Body of pancreas (tissue), 4 donors: ENCODE measurements at regions not wholly inside any gene's neighbourhood (a gene's known extent, or its start where the extent isn't known, plus 50 kb on each side); places are given as distances from the start of the nearest gene placed in this dataset.

Experiments used
- ATAC-seq: fragments of 150-250 bp; one replicate; pipeline ENCODE4 v1.9.1; 2016
- DNase-seq, 4 donors: peaks; one replicate each; pipeline ENCODE4 v3.0.0-alpha.2; 2019
- H3K27ac ChIP-seq, 4 donors: fragments of 200-600 bp; sonication (generic); 1 replicate in 3 of 4; 2 replicates in 1 of 4; pipeline versions ENCODE4 v1.5.1 to v1.6.1; 2016 to 2019; ENCODE audit warnings: mild to moderate bottlenecking in 1 of 4, mixed read lengths in 1 of 4, moderate library complexity in 1 of 4
- H3K27me3 ChIP-seq, 2 donors: fragments of 200-600 bp; sonication (generic); one replicate each; pipeline ENCODE4 v1.6.0; 2016; ENCODE audit warnings: mild to moderate bottlenecking in 1 of 2
- H3K36me3 ChIP-seq, 2 donors: fragments of 200-600 bp; sonication (generic); replicated peaks in 1 of 2; 2 replicates each; pipeline ENCODE4 v1.5.1; 2016; ENCODE audit warnings: low read depth in 2 of 2; ENCODE audit not compliant: insufficient read depth in 1 of 2
- H3K4me1 ChIP-seq: fragments of 200-600 bp; sonication (generic); one replicate; pipeline ENCODE4 v1.6.0; 2016
- H3K4me3 ChIP-seq, 2 donors: fragments of 200-600 bp; sonication (generic); 1 replicate in 1 of 2; 2 replicates in 1 of 2; pipeline ENCODE4 v1.5.1; 2016 to 2019
- H3K9me3 ChIP-seq, 3 donors: fragments of 200-600 bp; sonication (generic); 1 replicate in 2 of 3; 2 replicates in 1 of 3; pipeline ENCODE4 v1.5.1; 2016
- POLR2A ChIP-seq, 3 donors: fragments of 450-650 bp; IDR thresholded peaks; one replicate each; pipeline ENCODE4 v1.6.1; 2016; ENCODE audit warnings: antibody characterized with exemption in 3 of 3, mild to moderate bottlenecking in 2 of 3
- WGBS, 2 donors: methylation state at CpG; one replicate each; pipeline ENCODE4 v1.1.5; 2017; 5-methylcytosine and 5-hydroxymethylcytosine counted together
- intact Hi-C: fragments of 100-400 bp; cut with DNase I; formaldehyde crosslinking; loops from one replicate; pipeline ENCODE4 v1.15.1; 2023
- TF ChIP-seq, protein P1 (sequence below), 7 experiments: fragments of 450-650 bp in 4 of 7; fragments of 200-600 bp in 3 of 7; sonication (generic) in 3 of 7; IDR thresholded peaks; one replicate each; pipeline ENCODE4 v1.5.1; 2016 to 2019; ENCODE audit warnings: antibody characterized with exemption in 7 of 7

DNA sequence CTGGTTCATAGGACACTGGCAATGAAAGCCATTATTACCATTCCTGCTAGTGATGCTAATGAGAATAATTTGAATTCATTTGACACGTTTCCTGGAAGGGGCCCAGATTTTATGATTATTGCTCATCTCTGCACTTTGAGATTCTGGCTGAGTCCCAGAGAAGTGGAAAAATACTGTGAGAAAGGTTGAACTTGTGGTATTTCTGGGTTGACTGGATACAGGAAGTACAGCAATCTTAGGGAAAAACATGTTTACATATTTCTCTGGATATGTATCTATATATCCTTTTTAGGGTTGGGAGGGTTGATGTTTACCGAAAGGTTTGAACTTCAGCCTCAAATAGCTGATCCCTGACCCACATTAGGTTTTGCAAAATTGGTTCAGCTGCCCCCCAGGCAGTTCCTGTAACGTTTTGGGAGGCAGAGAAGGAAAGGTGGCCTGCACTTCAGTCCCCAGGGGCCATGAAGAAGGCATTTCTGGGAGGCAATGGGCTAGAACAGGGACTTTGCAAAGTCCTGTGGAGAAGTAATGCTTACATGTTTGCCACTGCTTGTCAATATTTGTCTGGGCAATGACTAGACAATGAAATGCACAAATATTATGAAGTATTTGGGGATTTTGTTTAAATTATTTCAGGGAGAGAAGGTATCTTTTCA is 253.7 kb upstream of the PITRM1 start:
- H3K4me1 ChIP-seq: peaks cover 4% of the 10 kb centered on the region
- intact Hi-C loops: no loop called here
- no peaks in the 10 kb centered on the region for H3K9me3 ChIP-seq
- no peak for DNase-seq
- H3K36me3 ChIP-seq: no peaks in the 10 kb centered on the region
- no peak for ATAC-seq
- no peaks in the 10 kb centered on the region for H3K27me3 ChIP-seq
- H3K27ac ChIP-seq: peak overlapping the region in 1 of 4 donors; percentile 46
- TF ChIP-seq POLR2A (IDR thresholded peaks at IDR 0.05): no peak
- TF ChIP-seq, protein P1, sequence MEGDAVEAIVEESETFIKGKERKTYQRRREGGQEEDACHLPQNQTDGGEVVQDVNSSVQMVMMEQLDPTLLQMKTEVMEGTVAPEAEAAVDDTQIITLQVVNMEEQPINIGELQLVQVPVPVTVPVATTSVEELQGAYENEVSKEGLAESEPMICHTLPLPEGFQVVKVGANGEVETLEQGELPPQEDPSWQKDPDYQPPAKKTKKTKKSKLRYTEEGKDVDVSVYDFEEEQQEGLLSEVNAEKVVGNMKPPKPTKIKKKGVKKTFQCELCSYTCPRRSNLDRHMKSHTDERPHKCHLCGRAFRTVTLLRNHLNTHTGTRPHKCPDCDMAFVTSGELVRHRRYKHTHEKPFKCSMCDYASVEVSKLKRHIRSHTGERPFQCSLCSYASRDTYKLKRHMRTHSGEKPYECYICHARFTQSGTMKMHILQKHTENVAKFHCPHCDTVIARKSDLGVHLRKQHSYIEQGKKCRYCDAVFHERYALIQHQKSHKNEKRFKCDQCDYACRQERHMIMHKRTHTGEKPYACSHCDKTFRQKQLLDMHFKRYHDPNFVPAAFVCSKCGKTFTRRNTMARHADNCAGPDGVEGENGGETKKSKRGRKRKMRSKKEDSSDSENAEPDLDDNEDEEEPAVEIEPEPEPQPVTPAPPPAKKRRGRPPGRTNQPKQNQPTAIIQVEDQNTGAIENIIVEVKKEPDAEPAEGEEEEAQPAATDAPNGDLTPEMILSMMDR (IDR thresholded peaks at IDR 0.05): no peak
- H3K4me3 ChIP-seq: no peak overlapping the region
- 20 to 26% methylated on average over 3 of the region's 3 CpGs for WGBS, 2 donors

DNA sequence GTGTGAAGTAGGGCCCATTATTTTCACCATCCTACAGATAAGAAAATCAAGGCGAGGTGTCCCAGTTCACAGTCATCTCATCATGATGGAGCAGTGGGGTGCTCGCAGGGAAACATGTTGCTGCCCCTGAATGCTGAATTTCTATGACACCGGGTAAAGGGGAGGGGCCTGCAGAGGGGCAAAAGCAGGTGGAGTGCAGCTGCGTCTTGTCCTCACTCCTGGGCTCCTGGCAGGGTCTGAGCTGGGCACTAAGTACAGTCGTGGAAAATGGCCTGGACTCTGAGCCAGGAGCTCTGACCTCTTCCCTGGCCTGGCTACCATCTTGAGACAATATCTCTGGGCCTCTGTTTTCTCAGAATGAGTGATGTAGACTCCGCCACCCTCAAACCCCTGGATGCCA is 253.1 kb upstream of the PITRM1 start:
- no peak overlapping the region for H3K4me3 ChIP-seq
- no peaks in the 10 kb centered on the region for H3K27me3 ChIP-seq
- peaks cover 4% of the 10 kb centered on the region for H3K4me1 ChIP-seq
- DNase-seq: no peak
- H3K27ac ChIP-seq: peak overlapping the region in 1 of 4 donors; percentile 42
- no peak for TF ChIP-seq POLR2A (IDR thresholded peaks at IDR 0.05)
- TF ChIP-seq, protein P1 (IDR thresholded peaks at IDR 0.05): no peak
- no peak for ATAC-seq
- H3K36me3 ChIP-seq: no peaks in the 10 kb centered on the region
- WGBS, 2 donors: 66 to 67% methylated on average over 3 to 6 of the region's 6 CpGs
- H3K9me3 ChIP-seq: no peaks in the 10 kb centered on the region
- intact Hi-C loops: no loop called here

DNA sequence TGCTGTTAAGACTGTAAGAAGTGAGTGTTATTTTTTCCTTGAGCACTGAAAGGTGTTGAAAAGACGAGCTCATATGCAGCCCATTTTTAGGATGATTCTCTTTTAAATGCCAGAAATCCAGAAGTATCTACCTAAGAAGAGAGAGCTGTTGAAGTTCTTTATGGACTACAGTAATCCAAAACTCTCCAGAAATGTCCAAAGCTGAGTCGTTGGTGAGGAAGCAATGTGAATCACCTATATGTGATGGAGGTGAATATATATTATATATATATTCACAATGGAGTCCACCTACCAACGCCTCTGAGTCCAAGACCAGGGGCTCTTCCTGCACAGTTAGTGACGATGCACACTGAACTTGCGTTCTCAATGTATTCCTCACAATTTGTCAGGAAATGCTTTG is 252.7 kb upstream of the PITRM1 start:
- no peak overlapping the region for H3K4me3 ChIP-seq
- H3K9me3 ChIP-seq: no peaks in the 10 kb centered on the region
- DNase-seq: no peak
- H3K36me3 ChIP-seq: no peaks in the 10 kb centered on the region
- peaks cover 4% of the 10 kb centered on the region for H3K4me1 ChIP-seq
- no peak overlapping the region for H3K27ac ChIP-seq
- ATAC-seq: no peak
- no peak for TF ChIP-seq POLR2A (IDR thresholded peaks at IDR 0.05)
- TF ChIP-seq, protein P1 (IDR thresholded peaks at IDR 0.05): no peak
- no peaks in the 10 kb centered on the region for H3K27me3 ChIP-seq
- WGBS, 2 donors: 72 to 78% methylated on average over 5 of the region's 5 CpGs
- intact Hi-C loops: no loop called here

DNA sequence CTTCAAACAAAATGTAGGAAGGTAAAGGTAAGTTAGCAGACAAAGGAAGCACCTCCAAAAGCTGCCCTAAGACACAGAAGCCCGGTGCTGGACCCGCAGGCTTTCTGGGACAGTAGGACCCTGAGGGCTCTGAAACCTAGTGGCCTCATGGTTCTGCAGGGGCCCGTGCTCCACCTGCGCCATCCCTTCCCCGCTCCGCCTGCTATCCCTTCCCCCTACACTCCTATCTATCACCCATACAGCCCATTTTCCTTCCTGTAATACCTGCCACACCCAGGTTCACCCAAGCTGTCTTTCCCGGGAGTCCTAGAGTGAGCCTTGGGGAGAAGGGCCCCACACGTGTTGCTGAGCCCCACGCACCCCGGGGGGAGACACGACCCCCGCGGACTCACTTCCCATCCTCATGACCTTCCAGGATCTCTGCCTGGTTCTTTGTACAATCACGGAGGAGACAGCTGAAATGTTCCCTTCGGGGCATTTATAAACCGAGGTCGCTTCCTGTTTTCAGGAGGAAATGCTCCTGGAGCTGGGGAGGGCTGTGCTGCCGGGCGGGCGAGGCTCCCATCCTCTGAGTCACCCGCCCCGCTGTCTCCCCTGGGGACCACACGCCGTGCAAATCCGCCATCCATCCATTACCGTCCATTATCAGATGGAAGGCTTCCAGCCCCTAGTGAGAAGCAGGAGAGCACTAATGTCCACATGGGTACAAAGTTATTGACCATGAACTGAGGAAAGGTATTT is 251.7 kb upstream of the PITRM1 start:
- intact Hi-C loops: no loop called here
- Histone ChIP-seq H3K4me3 (no peak overlapping the region), H3K36me3 (no peaks in the 10 kb centered on the region), H3K27me3 (no peaks in the 10 kb centered on the region), H3K4me1 (peaks cover 4% of the 10 kb centered on the region), H3K9me3 (no peaks in the 10 kb centered on the region), H3K27ac (peak overlapping the region in 1 of 4 donors; percentile 29)
- ATAC-seq (peak; percentile 59), DNase-seq (peak in 3 of 4 donors; percentile 25 to 52 (median 32))
- TF ChIP-seq, protein P1 (IDR thresholded peaks at IDR 0.05): no peak
- no peak for TF ChIP-seq POLR2A (IDR thresholded peaks at IDR 0.05)
- WGBS, 2 donors: 53 to 60% methylated on average over 26 of the region's 26 CpGs
